ENCODE measurements at regions not wholly inside any gene's neighbourhood (a gene's known extent, or its start where the extent isn't known, plus 50 kb on each side); places are given as distances from the start of the nearest gene placed in this dataset.
"Not testable (repeated sequence)": the region's sequence is repeated elsewhere in the genome, so short reads cannot be mapped to it uniquely, and the experiment has no call there.

- Histone ChIP-seq H2AFZ (ENCODE audit: low read length) (no peak overlapping the region), H3F3A (ENCODE audit: insufficient read depth, low read length) (no peaks in the 10 kb centered on the region), H3K79me2 (ENCODE audit: insufficient read depth, low read length) (no peaks in the 10 kb centered on the region), H3K4me1 (ENCODE audit: insufficient read depth, low read length, severe bottlenecking) (no peaks in the 10 kb centered on the region), H3K4me3 (ENCODE audit: low read depth, low read length, poor library complexity, severe bottlenecking) (no peak overlapping the region), H3K9ac (ENCODE audit: low read length) (no peak overlapping the region), H3K9me2 (ENCODE audit: low read depth, low read length) (no peaks in the 10 kb centered on the region), H3K27me3 (ENCODE audit: insufficient read depth, low read length) (no peaks in the 10 kb centered on the region), H3K4me2 (ENCODE audit: low read length) (no peak overlapping the region), H3K27ac (ENCODE audit: low read depth, low read length, poor library complexity, severe bottlenecking) (no peak overlapping the region), H3K36me3 (ENCODE audit: insufficient read depth, low read length) (no peaks in the 10 kb centered on the region), H4K20me1 (ENCODE audit: insufficient read depth, low read length) (no peaks in the 10 kb centered on the region), H3K9me3 (ENCODE audit: low read length) (peaks cover 6% of the 10 kb centered on the region; the same call in 1 of the 2 replicates)
- TF ChIP-seq EZH2 (IDR thresholded peaks at IDR 0.05; ENCODE audit: borderline replicate concordance, low read length), result no peak
- TF ChIP-seq, protein P1, sequence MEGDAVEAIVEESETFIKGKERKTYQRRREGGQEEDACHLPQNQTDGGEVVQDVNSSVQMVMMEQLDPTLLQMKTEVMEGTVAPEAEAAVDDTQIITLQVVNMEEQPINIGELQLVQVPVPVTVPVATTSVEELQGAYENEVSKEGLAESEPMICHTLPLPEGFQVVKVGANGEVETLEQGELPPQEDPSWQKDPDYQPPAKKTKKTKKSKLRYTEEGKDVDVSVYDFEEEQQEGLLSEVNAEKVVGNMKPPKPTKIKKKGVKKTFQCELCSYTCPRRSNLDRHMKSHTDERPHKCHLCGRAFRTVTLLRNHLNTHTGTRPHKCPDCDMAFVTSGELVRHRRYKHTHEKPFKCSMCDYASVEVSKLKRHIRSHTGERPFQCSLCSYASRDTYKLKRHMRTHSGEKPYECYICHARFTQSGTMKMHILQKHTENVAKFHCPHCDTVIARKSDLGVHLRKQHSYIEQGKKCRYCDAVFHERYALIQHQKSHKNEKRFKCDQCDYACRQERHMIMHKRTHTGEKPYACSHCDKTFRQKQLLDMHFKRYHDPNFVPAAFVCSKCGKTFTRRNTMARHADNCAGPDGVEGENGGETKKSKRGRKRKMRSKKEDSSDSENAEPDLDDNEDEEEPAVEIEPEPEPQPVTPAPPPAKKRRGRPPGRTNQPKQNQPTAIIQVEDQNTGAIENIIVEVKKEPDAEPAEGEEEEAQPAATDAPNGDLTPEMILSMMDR (IDR thresholded peaks at IDR 0.05; ENCODE audit: low read length), result no peak
Observed at GRCh38 chr6:40661726-40662125, 74.6 kb upstream of the LRFN2 start.

- H3K79me2 ChIP-seq (ENCODE audit: insufficient read depth, low read length); H3K36me3 ChIP-seq (ENCODE audit: insufficient read depth, low read length); H3K27ac ChIP-seq (ENCODE audit: low read depth, low read length, poor library complexity, severe bottlenecking); H3F3A ChIP-seq (ENCODE audit: insufficient read depth, low read length); H3K9me3 ChIP-seq (ENCODE audit: low read length); H3K9me2 ChIP-seq (ENCODE audit: low read depth, low read length); H3K4me1 ChIP-seq (ENCODE audit: insufficient read depth, low read length, severe bottlenecking); H3K4me2 ChIP-seq (ENCODE audit: low read length); H2AFZ ChIP-seq (ENCODE audit: low read length); H4K20me1 ChIP-seq (ENCODE audit: insufficient read depth, low read length); H3K27me3 ChIP-seq (ENCODE audit: insufficient read depth, low read length); H3K4me3 ChIP-seq (ENCODE audit: low read depth, low read length, poor library complexity, severe bottlenecking); H3K9ac ChIP-seq (ENCODE audit: low read length): not testable (repeated sequence)
Observed at GRCh38 chr6:40656772-40657171, 69.6 kb upstream of the LRFN2 start.

DNA sequence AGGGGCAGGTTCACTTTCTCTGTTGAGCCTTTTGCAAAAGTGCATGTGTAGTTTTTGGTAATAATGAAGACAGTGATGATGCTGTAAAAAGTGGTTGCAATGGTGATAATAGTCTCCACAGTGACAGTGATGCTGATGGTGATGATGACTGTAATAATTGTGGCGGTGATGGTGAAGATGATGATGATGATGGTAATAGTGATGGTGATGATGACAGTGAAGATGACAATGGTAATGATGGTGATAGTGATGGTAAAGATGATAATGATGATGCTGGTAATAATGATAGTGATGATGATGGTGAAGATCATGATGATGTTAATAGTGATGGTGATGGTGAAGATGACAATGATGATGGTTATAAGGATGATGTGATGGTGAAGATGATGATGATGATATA lies 67.7 kb upstream of the LRFN2 start:
- TF ChIP-seq EZH2 (IDR thresholded peaks at IDR 0.05; ENCODE audit: borderline replicate concordance, low read length), result no peak
- TF ChIP-seq, protein P1 (IDR thresholded peaks at IDR 0.05; ENCODE audit: low read length), result no peak
- H3K9me2 ChIP-seq (ENCODE audit: low read depth, low read length), result no peaks in the 10 kb centered on the region
- no peak overlapping the region for H2AFZ ChIP-seq (ENCODE audit: low read length)
- no peak overlapping the region for H3K27ac ChIP-seq (ENCODE audit: low read depth, low read length, poor library complexity, severe bottlenecking)
- no peaks in the 10 kb centered on the region for H3F3A ChIP-seq (ENCODE audit: insufficient read depth, low read length)
- no peaks in the 10 kb centered on the region for H4K20me1 ChIP-seq (ENCODE audit: insufficient read depth, low read length)
- peaks cover 4% of the 10 kb centered on the region; the same call in 1 of the 2 replicates for H3K27me3 ChIP-seq (ENCODE audit: insufficient read depth, low read length)
- H3K36me3 ChIP-seq (ENCODE audit: insufficient read depth, low read length), result no peaks in the 10 kb centered on the region
- no peaks in the 10 kb centered on the region for H3K4me1 ChIP-seq (ENCODE audit: insufficient read depth, low read length, severe bottlenecking)
- H3K4me2 ChIP-seq (ENCODE audit: low read length), result no peak overlapping the region
- no peak overlapping the region for H3K4me3 ChIP-seq (ENCODE audit: low read depth, low read length, poor library complexity, severe bottlenecking)
- no peaks in the 10 kb centered on the region for H3K79me2 ChIP-seq (ENCODE audit: insufficient read depth, low read length)
- H3K9ac ChIP-seq (ENCODE audit: low read length), result no peak overlapping the region
- no peaks in the 10 kb centered on the region for H3K9me3 ChIP-seq (ENCODE audit: low read length)

- no peak overlapping the region for H2AFZ ChIP-seq (ENCODE audit: low read length)
- H3K4me3 ChIP-seq (ENCODE audit: low read depth, low read length, poor library complexity, severe bottlenecking), result no peak overlapping the region
- H3K9me3 ChIP-seq (ENCODE audit: low read length), result no peaks in the 10 kb centered on the region
- H3K27ac ChIP-seq (ENCODE audit: low read depth, low read length, poor library complexity, severe bottlenecking), result no peak overlapping the region
- TF ChIP-seq, protein P1 (IDR thresholded peaks at IDR 0.05; ENCODE audit: low read length), result no peak
- TF ChIP-seq EZH2 (IDR thresholded peaks at IDR 0.05; ENCODE audit: borderline replicate concordance, low read length), result no peak
- no peak overlapping the region for H3K4me2 ChIP-seq (ENCODE audit: low read length)
- no peaks in the 10 kb centered on the region for H3F3A ChIP-seq (ENCODE audit: insufficient read depth, low read length)
- no peaks in the 10 kb centered on the region for H4K20me1 ChIP-seq (ENCODE audit: insufficient read depth, low read length)
- 0 out of 2 replicates have a peak, but pooled peaks cover 6% of the 10 kb centered on the region for H3K27me3 ChIP-seq (ENCODE audit: insufficient read depth, low read length)
- no peaks in the 10 kb centered on the region for H3K4me1 ChIP-seq (ENCODE audit: insufficient read depth, low read length, severe bottlenecking)
- H3K79me2 ChIP-seq (ENCODE audit: insufficient read depth, low read length), result no peaks in the 10 kb centered on the region
- H3K9me2 ChIP-seq (ENCODE audit: low read depth, low read length), result no peaks in the 10 kb centered on the region
- no peak overlapping the region for H3K9ac ChIP-seq (ENCODE audit: low read length)
- H3K36me3 ChIP-seq (ENCODE audit: insufficient read depth, low read length), result no peaks in the 10 kb centered on the region
Observed at GRCh38 chr6:40645043-40645442, 57.9 kb upstream of the LRFN2 start.
